ENCODE measurements at regions not wholly inside any gene's neighbourhood (a gene's known extent, or its start where the extent isn't known, plus 50 kb on each side); places are given as distances from the start of the nearest gene placed in this dataset.

GRCh38 chr5:89191374-89191773 lies 308.4 kb upstream of the MEF2C start:
- no peak for DNase-seq
- Histone ChIP-seq H3K27ac (no peak overlapping the region), H3K4me1 (no peaks in the 10 kb centered on the region), H3K4me3 (no peak overlapping the region), H3K27me3 (no peaks in the 10 kb centered on the region), H3K9me3 (peaks cover 0 to 3% of the 10 kb centered on the region in 2 donors), H3K36me3 (no peaks in the 10 kb centered on the region)
- 76 to 85% methylated on average over 2 of the region's 2 CpGs for WGBS, 2 donors (ENCODE audit: low coverage in 1 of 2)
- in situ Hi-C loops (cut with MboI; ENCODE audit: low pct_ligation_motif_present in 1 of 4, low pct_unique_long_range_greater_than_20kb in 1 of 4, low sequenced_read_pairs in 3 of 4) = no loop called here
- intact Hi-C loops (cut with DNase I; ENCODE audit: low total_unique reads) = no loop called here
- TF ChIP-seq POLR2A (IDR thresholded peaks at IDR 0.05) (no peak), EP300 (IDR thresholded peaks at IDR 0.05; ENCODE audit: low read depth) (no peak), POLR2AphosphoS5 (IDR thresholded peaks at IDR 0.05) (no peak), CTCF (IDR thresholded peaks at IDR 0.05) (no peak)

GRCh38 chr5:89190515-89191265 lies 307.7 kb upstream of the MEF2C start:
- H3K27ac ChIP-seq = no peak overlapping the region
- intact Hi-C loops (cut with DNase I; ENCODE audit: low total_unique reads) (no loop called here), in situ Hi-C loops (cut with MboI; ENCODE audit: low pct_ligation_motif_present in 1 of 4, low pct_unique_long_range_greater_than_20kb in 1 of 4, low sequenced_read_pairs in 3 of 4) (no loop called here)
- 88 to 90% methylated on average over 3 of the region's 3 CpGs for WGBS, 2 donors (ENCODE audit: low coverage in 1 of 2)
- TF ChIP-seq POLR2AphosphoS5 (IDR thresholded peaks at IDR 0.05) (no peak), EP300 (IDR thresholded peaks at IDR 0.05; ENCODE audit: low read depth) (no peak), CTCF (IDR thresholded peaks at IDR 0.05) (no peak), POLR2A (IDR thresholded peaks at IDR 0.05) (no peak)
- no peak overlapping the region for H3K4me3 ChIP-seq
- no peak for DNase-seq
- H3K36me3 ChIP-seq = no peaks in the 10 kb centered on the region
- no peaks in the 10 kb centered on the region for H3K4me1 ChIP-seq
- peaks cover 0 to 3% of the 10 kb centered on the region in 2 donors for H3K9me3 ChIP-seq
- H3K27me3 ChIP-seq = no peaks in the 10 kb centered on the region

DNA sequence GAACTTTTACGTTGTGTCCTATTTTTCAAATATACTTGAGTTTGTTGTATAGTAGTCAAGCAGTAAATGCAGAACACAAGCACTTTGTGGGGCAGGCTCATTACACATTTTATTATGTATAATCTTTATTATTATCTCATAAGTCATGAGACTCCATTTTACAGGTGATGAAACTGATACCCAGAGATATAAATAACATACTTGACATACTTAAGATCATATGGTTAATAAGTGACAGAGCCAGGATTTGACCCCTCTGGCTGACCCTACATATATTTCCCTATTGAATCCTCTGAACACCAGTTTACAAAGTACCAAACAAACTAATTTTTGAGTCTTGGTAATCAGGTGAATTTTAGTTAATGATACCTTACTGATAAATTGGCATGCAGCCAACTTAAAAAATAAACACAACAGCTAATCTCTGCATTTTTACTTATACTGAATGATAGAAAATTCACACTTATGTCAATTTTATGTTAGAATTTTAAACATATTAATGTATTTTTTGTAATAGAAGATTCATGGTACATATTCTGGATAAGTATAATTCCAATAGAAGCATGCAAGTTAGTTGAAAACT lies 305.0 kb upstream of the MEF2C start:
- intact Hi-C loops (cut with DNase I; ENCODE audit: low total_unique reads) = no loop called here
- TF ChIP-seq POLR2A (IDR thresholded peaks at IDR 0.05) = no peak
- no peak for TF ChIP-seq CTCF (IDR thresholded peaks at IDR 0.05)
- TF ChIP-seq EP300 (IDR thresholded peaks at IDR 0.05; ENCODE audit: low read depth) = no peak
- no peak for TF ChIP-seq POLR2AphosphoS5 (IDR thresholded peaks at IDR 0.05)
- Histone ChIP-seq H3K36me3 (no peaks in the 10 kb centered on the region), H3K9me3 (no peaks in the 10 kb centered on the region), H3K27ac (no peak overlapping the region), H3K27me3 (no peaks in the 10 kb centered on the region), H3K4me1 (no peaks in the 10 kb centered on the region), H3K4me3 (no peak overlapping the region)
- DNase-seq = no peak
- in situ Hi-C loops (cut with MboI; ENCODE audit: low pct_ligation_motif_present in 1 of 4, low pct_unique_long_range_greater_than_20kb in 1 of 4, low sequenced_read_pairs in 3 of 4) = no loop called here
- 90 to 96% methylated on average over 1 of the region's 1 CpG for WGBS, 2 donors (ENCODE audit: low coverage in 1 of 2)

GRCh38 chr5:89187268-89187667 lies 304.3 kb upstream of the MEF2C start:
- H3K4me1 ChIP-seq = no peaks in the 10 kb centered on the region
- in situ Hi-C loops (cut with MboI; ENCODE audit: low pct_ligation_motif_present in 1 of 4, low pct_unique_long_range_greater_than_20kb in 1 of 4, low sequenced_read_pairs in 3 of 4) = no loop called here
- no peaks in the 10 kb centered on the region for H3K9me3 ChIP-seq
- no peaks in the 10 kb centered on the region for H3K27me3 ChIP-seq
- DNase-seq = no peak
- H3K36me3 ChIP-seq = no peaks in the 10 kb centered on the region
- intact Hi-C loops (cut with DNase I; ENCODE audit: low total_unique reads) = no loop called here
- H3K27ac ChIP-seq = no peak overlapping the region
- TF ChIP-seq EP300 (IDR thresholded peaks at IDR 0.05; ENCODE audit: low read depth) (no peak), POLR2AphosphoS5 (IDR thresholded peaks at IDR 0.05) (no peak), POLR2A (IDR thresholded peaks at IDR 0.05) (no peak), CTCF (IDR thresholded peaks at IDR 0.05) (no peak)
- H3K4me3 ChIP-seq = no peak overlapping the region
